Endothelial cell (in vitro differentiated cells): ENCODE measurements at regions not wholly inside any gene's neighbourhood (a gene's known extent, or its start where the extent isn't known, plus 50 kb on each side); places are given as distances from the start of the nearest gene placed in this dataset.

Source experiments
- DNase-seq: peaks from one replicate; pipeline ENCODE4 v3.0.0; 2021; ENCODE audit warnings: low spot score
- H3K27ac Mint-ChIP-seq: one replicate; pipeline ENCODE4 v1.8.0; 2021; ENCODE audit warnings: mixed read lengths, inconsistent platforms; ENCODE audit not compliant: unreplicated experiment
- H3K27me3 Mint-ChIP-seq: one replicate; pipeline ENCODE4 v1.8.0; 2021; ENCODE audit warnings: mild to moderate bottlenecking, moderate library complexity, mixed read lengths, inconsistent platforms; ENCODE audit not compliant: unreplicated experiment
- H3K36me3 Mint-ChIP-seq: one replicate; pipeline ENCODE4 v1.8.0; 2021; ENCODE audit warnings: mild to moderate bottlenecking, low read depth, mixed read lengths, inconsistent platforms; ENCODE audit not compliant: unreplicated experiment
- H3K4me1 Mint-ChIP-seq: one replicate; pipeline ENCODE4 v1.8.0; 2021; ENCODE audit warnings: mild to moderate bottlenecking, mixed read lengths, inconsistent platforms; ENCODE audit not compliant: unreplicated experiment
- H3K4me3 Mint-ChIP-seq: one replicate; pipeline ENCODE4 v1.8.0; 2021; ENCODE audit warnings: mild to moderate bottlenecking, mixed read lengths, inconsistent platforms; ENCODE audit not compliant: unreplicated experiment
- H3K9me3 Mint-ChIP-seq: one replicate; pipeline ENCODE4 v1.8.0; 2021; ENCODE audit warnings: mixed read lengths, inconsistent platforms; ENCODE audit not compliant: unreplicated experiment
- TF ChIP-seq, protein P1 (sequence below): fragments of 200-600 bp; sonication (generic); IDR thresholded peaks from one replicate; pipeline ENCODE4 v1.5.0; 2021; ENCODE audit warnings: antibody characterized with exemption; ENCODE audit not compliant: unreplicated experiment

DNA sequence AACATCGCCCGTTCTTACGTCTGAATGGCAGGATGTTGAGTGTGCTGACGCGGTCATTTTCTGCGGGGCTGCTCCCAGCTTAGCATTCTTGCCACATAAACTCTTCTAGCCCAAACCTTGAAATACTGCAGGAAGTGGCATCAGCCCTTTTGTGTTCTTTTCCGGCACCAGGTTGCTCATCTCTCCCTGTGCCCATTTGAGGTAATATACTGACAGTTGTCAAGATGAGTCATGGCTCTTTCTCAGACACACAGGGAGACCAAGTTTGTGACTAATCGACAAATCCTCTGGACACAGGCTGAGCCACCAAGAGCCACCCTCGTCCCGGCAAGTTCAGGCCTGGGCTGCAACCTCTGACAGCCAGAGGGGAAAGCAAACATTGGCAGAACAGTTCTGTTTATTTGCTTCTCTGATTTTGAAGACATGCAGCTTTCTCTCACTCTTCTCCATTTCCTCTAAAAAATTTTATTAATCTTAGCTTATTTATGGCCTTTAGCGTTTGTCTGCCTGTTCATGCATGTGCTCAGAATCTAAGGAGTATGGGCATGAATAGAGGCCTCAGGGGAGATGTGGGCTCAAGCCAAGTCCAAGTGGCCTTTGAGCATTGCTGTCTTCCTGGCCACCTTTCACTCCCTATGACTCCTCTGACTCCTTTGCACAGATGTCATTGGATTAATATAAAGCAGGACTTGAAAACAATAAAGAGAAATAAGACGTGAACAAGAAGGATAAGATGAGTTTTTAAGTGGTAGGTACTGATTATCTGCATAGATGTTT lies 328.2 kb upstream of the JAG1 start:
- Mint-ChIP-seq H3K27me3 (no peaks in the 10 kb centered on the region), H3K4me3 (no peak overlapping the region), H3K9me3 (no peaks in the 10 kb centered on the region), H3K27ac (no peak overlapping the region), H3K36me3 (no peaks in the 10 kb centered on the region), H3K4me1 (no peaks in the 10 kb centered on the region)
- no peak for DNase-seq
- TF ChIP-seq, protein P1, sequence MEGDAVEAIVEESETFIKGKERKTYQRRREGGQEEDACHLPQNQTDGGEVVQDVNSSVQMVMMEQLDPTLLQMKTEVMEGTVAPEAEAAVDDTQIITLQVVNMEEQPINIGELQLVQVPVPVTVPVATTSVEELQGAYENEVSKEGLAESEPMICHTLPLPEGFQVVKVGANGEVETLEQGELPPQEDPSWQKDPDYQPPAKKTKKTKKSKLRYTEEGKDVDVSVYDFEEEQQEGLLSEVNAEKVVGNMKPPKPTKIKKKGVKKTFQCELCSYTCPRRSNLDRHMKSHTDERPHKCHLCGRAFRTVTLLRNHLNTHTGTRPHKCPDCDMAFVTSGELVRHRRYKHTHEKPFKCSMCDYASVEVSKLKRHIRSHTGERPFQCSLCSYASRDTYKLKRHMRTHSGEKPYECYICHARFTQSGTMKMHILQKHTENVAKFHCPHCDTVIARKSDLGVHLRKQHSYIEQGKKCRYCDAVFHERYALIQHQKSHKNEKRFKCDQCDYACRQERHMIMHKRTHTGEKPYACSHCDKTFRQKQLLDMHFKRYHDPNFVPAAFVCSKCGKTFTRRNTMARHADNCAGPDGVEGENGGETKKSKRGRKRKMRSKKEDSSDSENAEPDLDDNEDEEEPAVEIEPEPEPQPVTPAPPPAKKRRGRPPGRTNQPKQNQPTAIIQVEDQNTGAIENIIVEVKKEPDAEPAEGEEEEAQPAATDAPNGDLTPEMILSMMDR = no peak

DNA sequence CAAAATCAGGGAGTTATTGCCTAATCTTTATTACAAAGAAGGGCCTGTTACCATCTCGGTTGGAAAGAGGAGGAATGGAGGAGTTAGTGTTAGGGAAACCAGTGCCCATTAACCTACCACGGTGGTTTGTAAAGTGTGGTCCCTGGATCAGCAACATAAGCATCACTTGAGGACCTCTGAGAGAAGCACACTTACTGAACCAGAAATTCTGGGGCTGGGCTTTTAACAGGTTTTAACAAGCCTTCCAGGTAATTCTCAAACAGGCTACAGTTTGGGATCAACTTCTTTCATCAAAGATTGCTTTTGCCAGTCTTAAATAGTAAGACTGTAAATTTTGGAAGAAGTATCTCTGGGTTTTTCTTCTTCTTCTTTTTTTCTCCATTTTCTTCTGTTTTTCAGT lies 329.5 kb upstream of the JAG1 start:
- Mint-ChIP-seq H3K4me1 (no peaks in the 10 kb centered on the region), H3K36me3 (no peaks in the 10 kb centered on the region), H3K27ac (no peak overlapping the region), H3K9me3 (no peaks in the 10 kb centered on the region), H3K4me3 (no peak overlapping the region), H3K27me3 (no peaks in the 10 kb centered on the region)
- DNase-seq = no peak
- TF ChIP-seq, protein P1 = no peak

DNA sequence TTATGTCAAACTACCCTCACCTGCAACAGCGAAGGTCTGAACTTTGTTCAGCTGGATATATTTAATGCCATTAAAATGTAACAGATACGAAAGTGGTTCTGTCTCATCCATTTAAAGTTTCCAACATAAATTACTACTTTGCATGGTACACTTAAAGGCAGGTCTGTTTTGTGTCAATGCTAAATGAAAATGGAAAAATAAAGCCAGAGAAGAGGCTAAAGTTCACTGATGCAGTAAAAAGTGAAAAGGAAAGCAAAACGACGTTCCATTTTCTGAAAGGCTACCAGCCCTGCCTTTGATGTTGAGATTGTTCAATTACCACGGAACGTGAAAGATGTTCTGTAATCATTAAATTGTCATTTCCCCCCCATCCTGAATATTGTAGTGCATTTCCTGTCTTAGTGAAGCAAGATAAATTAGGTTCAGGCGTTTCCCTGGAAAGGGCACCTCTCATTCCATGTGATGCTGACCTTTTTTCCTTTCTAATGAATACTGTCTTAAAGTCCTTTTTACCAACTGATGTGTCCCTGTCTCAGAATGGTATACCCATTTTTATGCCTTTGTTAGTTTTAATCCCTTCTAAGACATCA lies 334.7 kb upstream of the JAG1 start:
- Mint-ChIP-seq H3K27me3 (no peaks in the 10 kb centered on the region), H3K4me3 (no peak overlapping the region), H3K9me3 (no peaks in the 10 kb centered on the region), H3K4me1 (no peaks in the 10 kb centered on the region), H3K27ac (no peak overlapping the region), H3K36me3 (no peaks in the 10 kb centered on the region)
- TF ChIP-seq, protein P1 = no peak
- DNase-seq = no peak

GRCh38 chr20:11011653-11012052 lies 337.9 kb upstream of the JAG1 start:
- H3K9me3 Mint-ChIP-seq = no peaks in the 10 kb centered on the region
- no peak overlapping the region for H3K27ac Mint-ChIP-seq
- H3K4me3 Mint-ChIP-seq = no peak overlapping the region

More at GRCh38 chr20:11011653-11012052, 337.9 kb upstream of the JAG1 start:
- DNase-seq = no peak
- H3K4me1 Mint-ChIP-seq = no peaks in the 10 kb centered on the region
- TF ChIP-seq, protein P1 = no peak
- no peaks in the 10 kb centered on the region for H3K36me3 Mint-ChIP-seq
- no peaks in the 10 kb centered on the region for H3K27me3 Mint-ChIP-seq
